GM19372 (cell line): ENCODE measurements at regions not wholly inside any gene's neighbourhood (a gene's known extent, or its start where the extent isn't known, plus 50 kb on each side); places are given as distances from the start of the nearest gene placed in this dataset.

Experiments used
- ATAC-seq: cut with Tn5 transposase; IDR thresholded peaks from one replicate; pipeline ENCODE4 v1.9.1; 2021; ENCODE audit warnings: mild to moderate bottlenecking, low read depth, moderate library complexity; ENCODE audit not compliant: unreplicated experiment

GRCh38 chr2:129276978-129277584, 702.4 kb upstream of the RAB6C start:
- ATAC-seq: no peak

DNA sequence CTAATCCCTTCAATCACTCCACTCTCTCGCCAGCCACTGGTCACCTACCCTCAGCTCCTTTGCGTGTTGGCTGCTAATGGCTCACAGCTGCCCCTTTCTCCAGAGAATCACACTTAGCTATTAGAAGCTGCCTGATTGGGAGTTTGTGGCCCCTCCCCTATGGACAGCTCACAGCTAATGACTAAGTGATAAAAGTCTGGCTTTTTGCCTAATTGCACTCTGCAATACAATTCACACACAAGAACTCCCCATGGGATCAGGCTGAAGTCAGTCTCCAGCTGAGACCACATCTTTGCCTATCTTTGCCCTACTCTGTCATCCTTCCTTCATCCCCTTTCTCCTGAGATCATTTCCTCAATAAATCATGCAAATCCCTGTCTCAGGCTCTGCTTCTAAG, 701.9 kb upstream of the RAB6C start:
- no peak for ATAC-seq

- no peak for ATAC-seq
Measured at GRCh38 chr2:129281791-129282530, 697.5 kb upstream of the RAB6C start.

DNA sequence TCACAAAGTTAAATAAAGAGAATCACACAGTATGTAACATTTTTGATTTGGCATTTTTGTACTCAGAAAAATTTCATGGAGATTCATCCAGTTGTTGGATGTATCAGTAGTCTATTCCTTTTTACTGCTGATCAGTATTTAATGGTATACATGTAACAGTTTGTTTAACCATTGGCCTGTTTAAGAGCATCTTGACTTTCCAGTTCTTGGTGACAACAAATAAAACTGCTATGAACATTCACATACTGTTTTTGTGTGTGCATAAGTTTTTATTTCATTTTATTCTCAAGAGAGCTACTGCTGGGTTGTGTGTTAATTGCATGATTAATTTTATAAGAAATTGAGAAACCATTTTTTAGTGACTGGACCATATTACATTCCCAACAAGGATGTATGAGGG, 694.5 kb upstream of the RAB6C start:
- no peak for ATAC-seq

GRCh38 chr2:129293326-129293725, 686.1 kb upstream of the RAB6C start:
- ATAC-seq: no peak

DNA sequence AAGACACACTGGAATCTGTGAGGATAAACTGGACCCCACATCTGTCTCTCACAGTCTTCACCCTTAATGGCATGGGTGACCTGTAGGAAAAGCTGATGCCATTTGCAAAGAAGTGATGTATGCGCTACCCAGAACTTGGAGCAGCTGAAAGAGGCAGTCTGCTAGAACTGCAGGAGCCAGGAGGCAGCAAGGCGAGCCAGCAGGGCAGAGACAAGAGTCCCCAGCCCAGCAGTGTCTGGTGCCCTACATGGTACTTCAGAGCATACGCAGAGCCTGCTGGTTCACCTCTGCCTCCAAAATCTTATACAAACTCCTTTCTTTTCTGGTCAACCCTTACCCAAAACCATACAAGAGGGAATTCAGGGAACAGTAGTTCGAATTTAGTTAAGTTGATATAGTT, 683.1 kb upstream of the RAB6C start:
- ATAC-seq: no peak

GRCh38 chr2:129296806-129297205, 682.7 kb upstream of the RAB6C start:
- ATAC-seq: no peak

GRCh38 chr2:129297430-129297829, 682.0 kb upstream of the RAB6C start:
- ATAC-seq: no peak

- no peak for ATAC-seq
Measured at GRCh38 chr2:129299338-129299737, 680.1 kb upstream of the RAB6C start.

- no peak for ATAC-seq
Measured at GRCh38 chr2:129299756-129300155, 679.7 kb upstream of the RAB6C start.

GRCh38 chr2:129300456-129300855, 679.0 kb upstream of the RAB6C start:
- ATAC-seq: no peak

- no peak for ATAC-seq
Measured at GRCh38 chr2:129301431-129301913, 678.0 kb upstream of the RAB6C start.

- no peak for ATAC-seq
Measured at GRCh38 chr2:129302106-129302505, 677.4 kb upstream of the RAB6C start.

- no peak for ATAC-seq
Measured at GRCh38 chr2:129302561-129303183, 676.8 kb upstream of the RAB6C start.

GRCh38 chr2:129314120-129314519, 665.3 kb upstream of the RAB6C start:
- ATAC-seq: no peak

DNA sequence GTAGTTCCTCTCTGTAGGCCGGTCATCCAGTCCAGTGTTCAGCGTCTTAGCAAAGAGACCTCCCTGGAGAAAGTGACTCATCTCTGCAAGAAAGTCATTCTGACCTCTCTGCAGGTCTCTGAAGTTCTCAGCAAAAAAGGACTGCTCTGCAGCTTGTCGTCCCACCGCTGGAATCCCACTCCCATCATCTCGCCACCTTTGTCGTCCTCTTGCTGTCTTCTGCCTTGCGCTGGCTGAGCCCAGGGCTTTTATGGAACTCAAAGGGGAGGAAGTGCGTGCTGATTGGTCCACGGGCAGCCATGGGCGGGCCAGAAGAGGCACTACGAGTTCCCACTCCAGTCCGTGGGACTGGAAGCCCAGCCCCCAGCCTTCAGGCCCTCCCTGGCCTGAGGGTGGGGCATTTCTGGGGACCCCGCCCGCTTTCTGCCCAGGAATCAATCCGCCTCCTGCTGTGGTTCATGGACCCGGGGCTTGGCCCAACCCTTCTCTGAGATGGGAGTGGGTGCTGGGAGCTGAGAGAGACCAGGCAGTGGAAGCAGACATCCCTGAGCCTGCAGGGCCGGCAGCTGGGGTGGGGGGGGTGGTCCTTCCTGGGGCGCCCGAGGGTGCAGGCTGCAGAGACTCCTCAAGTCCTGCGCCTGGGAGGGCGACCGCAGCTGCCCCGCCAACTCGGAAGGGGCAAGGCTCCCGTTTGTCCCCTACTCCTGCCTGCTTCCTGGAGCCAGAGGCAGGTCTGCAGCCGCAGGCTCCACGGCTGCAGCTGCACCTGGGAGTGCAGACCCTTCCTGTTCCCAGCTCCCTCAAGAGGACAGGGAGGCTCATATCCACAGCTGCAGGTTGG, 660.7 kb upstream of the RAB6C start:
- ATAC-seq: no peak

DNA sequence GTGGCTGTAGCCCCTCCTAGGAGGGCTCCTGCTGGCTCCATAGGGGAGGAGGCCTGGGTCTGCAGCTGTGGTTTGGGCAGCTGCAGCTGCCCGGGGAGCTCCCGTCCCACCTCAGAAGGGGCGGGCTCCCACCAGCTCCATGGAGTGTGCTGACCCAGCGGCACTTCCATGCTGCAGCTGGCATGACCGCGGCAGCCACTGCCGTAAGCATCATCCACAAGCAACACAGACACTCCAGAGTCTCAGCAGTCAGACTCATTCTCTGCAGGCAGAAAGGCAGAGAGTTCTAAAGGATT, 660.1 kb upstream of the RAB6C start:
- no peak for ATAC-seq

DNA sequence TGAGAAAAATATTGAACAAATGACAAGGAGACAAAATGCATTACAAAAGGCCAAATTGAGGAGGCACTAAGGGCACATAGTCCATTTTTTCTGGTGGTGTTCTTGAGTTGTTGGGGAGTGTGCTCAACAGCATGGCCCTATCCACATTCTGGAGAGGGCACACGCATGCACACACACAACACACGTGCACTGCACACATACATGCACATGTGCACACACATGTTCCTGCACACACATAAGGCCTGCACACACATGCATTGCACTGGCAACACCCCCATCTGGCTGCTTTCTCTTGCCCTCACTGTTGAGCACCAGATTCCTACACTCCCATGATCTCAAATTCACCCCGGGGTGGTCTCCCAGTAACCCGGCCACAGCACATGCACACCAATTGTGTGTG, 659.2 kb upstream of the RAB6C start:
- ATAC-seq: no peak

- ATAC-seq: no peak
Measured at GRCh38 chr2:129324349-129324748, 655.1 kb upstream of the RAB6C start.

DNA sequence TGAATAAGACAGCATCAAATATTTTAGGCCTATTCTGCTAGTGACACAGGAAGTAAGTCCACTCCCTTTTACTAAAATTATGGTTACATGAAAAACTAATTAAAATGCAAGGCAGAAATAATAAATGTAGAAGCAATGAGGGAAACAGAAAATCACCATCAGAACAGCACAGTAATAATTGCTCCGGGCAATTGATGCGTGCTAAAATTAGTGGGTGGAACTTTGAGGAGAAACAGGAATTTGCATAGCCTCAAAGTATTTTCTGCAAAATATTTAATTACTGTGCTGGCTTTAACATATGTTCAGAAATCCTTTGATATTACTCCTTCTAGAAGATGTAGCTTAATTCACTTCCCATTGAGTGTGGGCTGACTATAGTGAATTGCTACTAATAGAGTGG, 654.3 kb upstream of the RAB6C start:
- ATAC-seq: no peak

DNA sequence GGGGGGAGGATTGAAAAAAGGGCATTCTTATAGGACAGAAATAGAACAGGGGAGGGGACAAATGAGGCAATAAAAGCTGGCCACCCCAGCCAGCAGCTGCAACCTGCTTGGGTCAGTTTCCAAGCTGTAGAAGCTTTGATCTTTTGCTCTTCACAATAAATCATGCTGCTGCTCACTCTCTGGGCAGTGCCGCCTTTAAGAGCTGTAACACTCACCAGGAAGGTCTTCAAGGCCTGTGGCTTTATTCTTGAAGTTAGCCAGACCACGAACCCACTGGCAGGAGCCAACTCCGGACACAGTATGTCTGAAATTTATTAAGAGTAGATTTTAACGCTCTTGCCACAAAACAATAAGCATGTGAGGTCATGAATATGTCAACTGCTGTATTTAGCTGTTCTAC, 649.9 kb upstream of the RAB6C start:
- ATAC-seq: no peak
